Mesodermal cell (in vitro differentiated cells): ENCODE measurements at regions not wholly inside any gene's neighbourhood (a gene's known extent, or its start where the extent isn't known, plus 50 kb on each side); places are given as distances from the start of the nearest gene placed in this dataset.

Source experiments
- H3K27ac ChIP-seq: 2 replicates; pipeline ENCODE4 v1.7.0; 2013; ENCODE audit warnings: mild to moderate bottlenecking, low read depth, low read length, moderate library complexity; ENCODE audit not compliant: severe bottlenecking
- H3K36me3 ChIP-seq: 2 replicates; pipeline ENCODE4 v1.7.1; 2013; ENCODE audit warnings: mild to moderate bottlenecking, low read length, moderate library complexity; ENCODE audit not compliant: control insufficient read depth, insufficient read depth
- H3K4me1 ChIP-seq: one replicate; pipeline ENCODE4 v1.7.1; 2013; ENCODE audit warnings: mild to moderate bottlenecking, low read length; ENCODE audit not compliant: insufficient read depth, control insufficient read depth, poor library complexity, severe bottlenecking
- H3K4me3 ChIP-seq: 2 replicates; pipeline ENCODE4 v1.7.0; 2013; ENCODE audit warnings: low read length, control low read depth, mild to moderate bottlenecking; ENCODE audit not compliant: insufficient read depth, poor library complexity, severe bottlenecking; ENCODE audit errors: extremely low read depth
- H3K9me3 ChIP-seq: 2 replicates; pipeline ENCODE4 v1.7.1; 2013; ENCODE audit warnings: mild to moderate bottlenecking, low read length, moderate library complexity; ENCODE audit not compliant: control insufficient read depth
- WGBS, 2 experiments: methylation state at CpG; one replicate each; pipeline ENCODE4 v1.1.5; 2013; ENCODE audit warnings: missing lambda C conversion rate in 2 of 2; ENCODE audit not compliant: insufficient coverage in 2 of 2; 5-methylcytosine and 5-hydroxymethylcytosine counted together

- H3K4me3 ChIP-seq = no peak overlapping the region
- WGBS, 2 experiments = 82 to 93% methylated on average over 2 of the region's 4 CpGs
- H3K9me3 ChIP-seq = no peaks in the 10 kb centered on the region
- H3K27ac ChIP-seq = no peak overlapping the region
- H3K36me3 ChIP-seq = no peaks in the 10 kb centered on the region
- no peaks in the 10 kb centered on the region for H3K4me1 ChIP-seq
These were observed 193.1 kb downstream of the MAFB start for GRCh38 chr20:40495956-40496355.

GRCh38 chr20:40494248-40494647 is 194.8 kb downstream of the MAFB start:
- Histone ChIP-seq H3K36me3 (no peaks in the 10 kb centered on the region), H3K9me3 (no peaks in the 10 kb centered on the region), H3K4me1 (no peaks in the 10 kb centered on the region), H3K4me3 (no peak overlapping the region), H3K27ac (no peak overlapping the region)
- 96 to 100% methylated on average over 3 of the region's 3 CpGs for WGBS, 2 experiments

- 88 to 91% methylated on average over 1 to 2 of the region's 3 CpGs for WGBS, 2 experiments
- H3K9me3 ChIP-seq = no peaks in the 10 kb centered on the region
- H3K36me3 ChIP-seq = no peaks in the 10 kb centered on the region
- no peak overlapping the region for H3K4me3 ChIP-seq
- H3K4me1 ChIP-seq = no peaks in the 10 kb centered on the region
- no peak overlapping the region for H3K27ac ChIP-seq
These were observed 195.5 kb downstream of the MAFB start for GRCh38 chr20:40493549-40493948.

GRCh38 chr20:40493071-40493470 is 196.0 kb downstream of the MAFB start:
- H3K27ac ChIP-seq = no peak overlapping the region
- H3K9me3 ChIP-seq = no peaks in the 10 kb centered on the region
- 100% methylated on average over 4 of the region's 4 CpGs for WGBS, 2 experiments
- H3K36me3 ChIP-seq = no peaks in the 10 kb centered on the region
- H3K4me3 ChIP-seq = no peak overlapping the region
- no peaks in the 10 kb centered on the region for H3K4me1 ChIP-seq

- Histone ChIP-seq H3K4me3 (no peak overlapping the region), H3K27ac (no peak overlapping the region), H3K9me3 (no peaks in the 10 kb centered on the region), H3K4me1 (no peaks in the 10 kb centered on the region), H3K36me3 (no peaks in the 10 kb centered on the region)
- 82 to 93% methylated on average over 4 of the region's 5 CpGs for WGBS, 2 experiments
These were observed 197.9 kb downstream of the MAFB start for GRCh38 chr20:40491009-40491590.

GRCh38 chr20:40489886-40490285 is 199.2 kb downstream of the MAFB start:
- 73 to 100% methylated on average over 1 of the region's 2 CpGs for WGBS, 2 experiments
- Histone ChIP-seq H3K36me3 (no peaks in the 10 kb centered on the region), H3K27ac (no peak overlapping the region), H3K4me1 (no peaks in the 10 kb centered on the region), H3K9me3 (no peaks in the 10 kb centered on the region), H3K4me3 (no peak overlapping the region)

GRCh38 chr20:40488401-40488800 is 200.6 kb downstream of the MAFB start:
- H3K27ac ChIP-seq = no peak overlapping the region
- WGBS, 2 experiments = 86% methylated on average over 1 of the region's 3 CpGs; no CpG with 5 or more reads in 1 of the 2 experiments
- H3K9me3 ChIP-seq = no peaks in the 10 kb centered on the region
- H3K36me3 ChIP-seq = no peaks in the 10 kb centered on the region
- H3K4me1 ChIP-seq = no peaks in the 10 kb centered on the region
- no peak overlapping the region for H3K4me3 ChIP-seq

- Histone ChIP-seq H3K36me3 (no peaks in the 10 kb centered on the region), H3K27ac (no peak overlapping the region), H3K4me3 (no peak overlapping the region), H3K4me1 (no peaks in the 10 kb centered on the region), H3K9me3 (no peaks in the 10 kb centered on the region)
- WGBS, 2 experiments = 90 to 94% methylated on average over 2 to 3 of the region's 3 CpGs
These were observed 202.7 kb downstream of the MAFB start for GRCh38 chr20:40486297-40486696.

- Histone ChIP-seq H3K27ac (no peak overlapping the region), H3K36me3 (no peaks in the 10 kb centered on the region), H3K9me3 (no peaks in the 10 kb centered on the region), H3K4me3 (no peak overlapping the region), H3K4me1 (no peaks in the 10 kb centered on the region)
- 92 to 95% methylated on average over 3 to 5 of the region's 7 CpGs for WGBS, 2 experiments
These were observed 207.1 kb downstream of the MAFB start for GRCh38 chr20:40481743-40482458.

GRCh38 chr20:40481337-40481736 is 207.7 kb downstream of the MAFB start:
- no peak overlapping the region for H3K27ac ChIP-seq
- H3K9me3 ChIP-seq = no peaks in the 10 kb centered on the region
- no peaks in the 10 kb centered on the region for H3K36me3 ChIP-seq
- no peaks in the 10 kb centered on the region for H3K4me1 ChIP-seq
- H3K4me3 ChIP-seq = no peak overlapping the region

GRCh38 chr20:40477805-40478204 is 211.2 kb downstream of the MAFB start:
- no peaks in the 10 kb centered on the region for H3K36me3 ChIP-seq
- no peak overlapping the region for H3K4me3 ChIP-seq
- WGBS, 2 experiments = 80 to 100% methylated on average over 1 of the region's 3 CpGs
- H3K27ac ChIP-seq = no peak overlapping the region
- H3K9me3 ChIP-seq = no peaks in the 10 kb centered on the region
- no peaks in the 10 kb centered on the region for H3K4me1 ChIP-seq
